Keratinocyte (primary cell): ENCODE measurements at regions not wholly inside any gene's neighbourhood (a gene's known extent, or its start where the extent isn't known, plus 50 kb on each side); places are given as distances from the start of the nearest gene placed in this dataset.
"Not testable (repeated sequence)": the region's sequence is repeated elsewhere in the genome, so short reads cannot be mapped to it uniquely, and the experiment has no call there.

Experiments used
- DNase-seq: peaks from one replicate; pipeline ENCODE4 v3.0.0-alpha.2; 2011; ENCODE audit warnings: low read depth, missing footprints, low spot score
- FAIRE-seq: peaks from 2 replicates; lab custom pipeline; 2011; peaks lifted over from hg19 to GRCh38; lab: Jason Lieb, UNC
- H2AFZ ChIP-seq: 2 replicates; pipeline ENCODE4 v1.6.0; 2012; ENCODE audit warnings: low read length, control low read depth, inconsistent platforms; ENCODE audit not compliant: control insufficient read depth
- H3K27ac ChIP-seq: 2 replicates; pipeline ENCODE4 v1.5.1; 2011; ENCODE audit warnings: low read length; ENCODE audit not compliant: control insufficient read depth, insufficient read depth
- H3K27me3 ChIP-seq: 3 replicates; pipeline ENCODE4 v1.6.0; 2011; ENCODE audit warnings: low read length; ENCODE audit not compliant: control insufficient read depth, insufficient read depth; ENCODE audit errors: extremely low read depth
- H3K36me3 ChIP-seq, 2 experiments: 2 replicates in 1 of 2; 3 replicates in 1 of 2; pipeline ENCODE4 v1.5.1; 2011; ENCODE audit warnings: low read length in 2 of 2, mild to moderate bottlenecking in 1 of 2; ENCODE audit not compliant: control insufficient read depth in 2 of 2, insufficient read depth in 2 of 2; ENCODE audit errors: extremely low read depth in 1 of 2
- H3K4me1 ChIP-seq: 3 replicates; pipeline ENCODE4 v1.5.1; 2011; ENCODE audit warnings: low read length; ENCODE audit not compliant: control insufficient read depth, insufficient read depth; ENCODE audit errors: extremely low read depth
- H3K4me2 ChIP-seq: 3 replicates; pipeline ENCODE4 v1.6.0; 2011; ENCODE audit warnings: low read depth, low read length; ENCODE audit not compliant: control insufficient read depth, insufficient read depth; ENCODE audit errors: extremely low read depth
- H3K4me3 ChIP-seq, 3 experiments: fragments of 200-600 bp in 1 of 3; sonication (generic) in 1 of 3; 2 replicates in 2 of 3; 3 replicates in 1 of 3; pipeline ENCODE4 v1.5.1; 2011 to 2016; ENCODE audit warnings: low read length in 3 of 3, mild to moderate bottlenecking in 3 of 3, control low read depth in 2 of 3, inconsistent platforms in 1 of 3, low read depth in 1 of 3, mixed read lengths in 1 of 3, mixed run types in 1 of 3, moderate library complexity in 1 of 3; ENCODE audit not compliant: control insufficient read depth in 2 of 3, insufficient read depth in 2 of 3; ENCODE audit errors: extremely low read depth in 1 of 3
- H3K79me2 ChIP-seq: 2 replicates; pipeline ENCODE4 v1.6.0; 2012; ENCODE audit warnings: low read length; ENCODE audit not compliant: control insufficient read depth, insufficient read depth
- H3K9ac ChIP-seq: 3 replicates; pipeline ENCODE4 v1.6.0; 2011; ENCODE audit warnings: low read length; ENCODE audit not compliant: control insufficient read depth, insufficient read depth; ENCODE audit errors: extremely low read depth
- H3K9me1 ChIP-seq: 3 replicates; pipeline ENCODE4 v1.6.0; 2011; ENCODE audit warnings: low read length; ENCODE audit not compliant: control insufficient read depth, insufficient read depth; ENCODE audit errors: extremely low read depth
- H3K9me3 ChIP-seq: 2 replicates; pipeline ENCODE4 v1.5.1; 2012; ENCODE audit warnings: low read depth, low read length; ENCODE audit not compliant: control insufficient read depth
- H4K20me1 ChIP-seq: 3 replicates; pipeline ENCODE4 v1.6.0; 2011; ENCODE audit warnings: low read length; ENCODE audit not compliant: control insufficient read depth, insufficient read depth; ENCODE audit errors: extremely low read depth
- CTCF ChIP-seq, 3 experiments: IDR thresholded peaks in 1 of 3; conservative IDR thresholded peaks in 1 of 3; optimal IDR thresholded peaks in 1 of 3; 2 replicates in 2 of 3; 3 replicates in 1 of 3; pipeline versions ENCODE3 to v1.5.1; 2011; ENCODE audit warnings: low read length in 3 of 3, mild to moderate bottlenecking in 3 of 3, moderate library complexity in 2 of 3, control low read depth in 1 of 3, inconsistent platforms in 1 of 3; ENCODE audit not compliant: insufficient read depth in 2 of 3; ENCODE audit errors: extremely low read depth in 1 of 3
- EZH2 ChIP-seq: IDR thresholded peaks from one replicate; pipeline ENCODE4 v1.6.1; 2012; ENCODE audit warnings: inconsistent platforms, mild to moderate bottlenecking, low read length, moderate library complexity
- dilution Hi-C: fragments of 300-500 bp; cut with MboI; formaldehyde crosslinking; loops from one replicate; pipeline ENCODE4 v1.7.0; 2020; ENCODE audit warnings: low sequenced_read_pairs; ENCODE audit not compliant: extremely low pct_ligation_motif_present

- no peaks in the 10 kb centered on the region for H3K9me1 ChIP-seq
- dilution Hi-C loops = no loop called here
- H3K27ac ChIP-seq = no peak overlapping the region
- no peaks in the 10 kb centered on the region for H4K20me1 ChIP-seq
- no peaks in the 10 kb centered on the region for H3K27me3 ChIP-seq
- no peak overlapping the region for H3K9ac ChIP-seq
- no peak overlapping the region for H2AFZ ChIP-seq
- DNase-seq = no peak
- H3K4me2 ChIP-seq = no peak overlapping the region
- no peaks in the 10 kb centered on the region for H3K9me3 ChIP-seq
- FAIRE-seq = no peak
- TF ChIP-seq CTCF (optimal IDR thresholded peaks at IDR 0.05 in 1 of 3, IDR thresholded peaks at IDR 0.05 in 1 of 3, conservative IDR thresholded peaks at IDR 0.05 in 1 of 3; ENCODE audit: extremely low read depth in 1 of 3, insufficient read depth in 2 of 3, low read length in 3 of 3) = no peak
- TF ChIP-seq EZH2 = no peak
- H3K79me2 ChIP-seq = no peaks in the 10 kb centered on the region
- no peak overlapping the region for H3K4me3 ChIP-seq
- H3K36me3 ChIP-seq = no peaks in the 10 kb centered on the region
- H3K4me1 ChIP-seq = no peaks in the 10 kb centered on the region
Observed at GRCh38 chrX:747176-747575, 116.6 kb downstream of the SHOX start.

GRCh38 chrX:739611-740010, 109.0 kb downstream of the SHOX start:
- FAIRE-seq (no peak), DNase-seq (no peak)
- dilution Hi-C loops = no loop called here
- H3K4me1 ChIP-seq = no peaks in the 10 kb centered on the region
- TF ChIP-seq EZH2 = no peak
- no peak for TF ChIP-seq CTCF (optimal IDR thresholded peaks at IDR 0.05 in 1 of 3, IDR thresholded peaks at IDR 0.05 in 1 of 3, conservative IDR thresholded peaks at IDR 0.05 in 1 of 3; ENCODE audit: extremely low read depth in 1 of 3, insufficient read depth in 2 of 3, low read length in 3 of 3)
- H3K36me3 ChIP-seq = no peaks in the 10 kb centered on the region
- H3K4me2 ChIP-seq = no peak overlapping the region
- H4K20me1 ChIP-seq = no peaks in the 10 kb centered on the region
- no peak overlapping the region for H2AFZ ChIP-seq
- no peak overlapping the region for H3K4me3 ChIP-seq
- H3K27me3 ChIP-seq = no peaks in the 10 kb centered on the region
- no peak overlapping the region for H3K27ac ChIP-seq
- no peaks in the 10 kb centered on the region for H3K79me2 ChIP-seq
- no peaks in the 10 kb centered on the region for H3K9me1 ChIP-seq
- peaks cover 18% of the 10 kb centered on the region for H3K9me3 ChIP-seq
- H3K9ac ChIP-seq = no peak overlapping the region

GRCh38 chrX:737021-737420, 106.4 kb downstream of the SHOX start:
- H3K9me3 ChIP-seq = peaks cover 18% of the 10 kb centered on the region
- H3K9ac ChIP-seq, H2AFZ ChIP-seq, H4K20me1 ChIP-seq, H3K79me2 ChIP-seq, H3K27ac ChIP-seq, H3K4me3 ChIP-seq, H3K9me1 ChIP-seq, DNase-seq, H3K36me3 ChIP-seq, H3K27me3 ChIP-seq, dilution Hi-C loops, H3K4me1 ChIP-seq, H3K4me2 ChIP-seq, FAIRE-seq: not testable (repeated sequence)
